Neuronal stem cell (in vitro differentiated cells): ENCODE measurements at regions not wholly inside any gene's neighbourhood (a gene's known extent, or its start where the extent isn't known, plus 50 kb on each side); places are given as distances from the start of the nearest gene placed in this dataset.

Source experiments
- DNase-seq: peaks from one replicate; pipeline ENCODE4 v3.0.0-alpha.2; 2013; ENCODE audit warnings: low spot score
- H2AFZ ChIP-seq: one replicate; pipeline ENCODE4 v1.6.1; 2013; ENCODE audit warnings: mild to moderate bottlenecking, low read length, inconsistent platforms
- H2AK5ac ChIP-seq: 2 replicates; pipeline ENCODE4 v1.6.1; 2013; ENCODE audit warnings: low read depth, mild to moderate bottlenecking, inconsistent platforms, low read length, moderate library complexity, mixed read lengths
- H2BK120ac ChIP-seq: 2 replicates; pipeline ENCODE4 v1.6.1; 2013; ENCODE audit warnings: low read depth, mild to moderate bottlenecking, inconsistent platforms, low read length, moderate library complexity, mixed read lengths
- H2BK12ac ChIP-seq: one replicate; pipeline ENCODE4 v1.6.1; 2013; ENCODE audit warnings: low read length, inconsistent platforms
- H2BK15ac ChIP-seq: 2 replicates; pipeline ENCODE4 v1.6.1; 2013; ENCODE audit warnings: mild to moderate bottlenecking, low read length, inconsistent platforms, mixed read lengths
- H2BK5ac ChIP-seq: one replicate; pipeline ENCODE4 v1.6.1; 2013; ENCODE audit warnings: inconsistent platforms, mild to moderate bottlenecking, low read length, moderate library complexity
- H3K14ac ChIP-seq: one replicate; pipeline ENCODE4 v1.6.1; 2013; ENCODE audit warnings: low read length, inconsistent platforms
- H3K18ac ChIP-seq: 2 replicates; pipeline ENCODE4 v1.6.1; 2013; ENCODE audit warnings: low read length, inconsistent platforms
- H3K23ac ChIP-seq: 2 replicates; pipeline ENCODE4 v1.6.1; 2013; ENCODE audit warnings: low read depth, mild to moderate bottlenecking, mixed read lengths, low read length, inconsistent platforms; ENCODE audit not compliant: poor library complexity
- H3K27ac ChIP-seq: replicated peaks from 3 replicates; pipeline ENCODE4 v1.5.1; 2013; ENCODE audit warnings: low read length, inconsistent platforms
- H3K27me3 ChIP-seq, 3 experiments: 2 replicates each; pipeline ENCODE4 v1.6.1; 2013; ENCODE audit warnings: low read length in 3 of 3, mild to moderate bottlenecking in 2 of 3, inconsistent platforms in 1 of 3, low read depth in 1 of 3, mixed read lengths in 1 of 3, moderate library complexity in 1 of 3; ENCODE audit not compliant: control insufficient read depth in 3 of 3, insufficient read depth in 3 of 3
- H3K36me3 ChIP-seq, 2 donors: replicated peaks in 1 of 2; 2 replicates each; pipeline ENCODE4 v1.6.1; 2013; ENCODE audit warnings: low read length in 2 of 2; ENCODE audit not compliant: control insufficient read depth in 2 of 2, insufficient read depth in 2 of 2
- H3K4ac ChIP-seq: 2 replicates; pipeline ENCODE4 v1.6.1; 2013; ENCODE audit warnings: inconsistent platforms, mild to moderate bottlenecking, low read length, moderate library complexity
- H3K4me1 ChIP-seq, 2 donors: 1 replicate in 1 of 2; 2 replicates in 1 of 2; pipeline ENCODE4 v1.6.1; 2013; ENCODE audit warnings: low read length in 2 of 2, low read depth in 1 of 2; ENCODE audit not compliant: control insufficient read depth in 2 of 2, insufficient read depth in 1 of 2
- H3K4me2 ChIP-seq: one replicate; pipeline ENCODE4 v1.6.1; 2013; ENCODE audit warnings: mild to moderate bottlenecking, low read length, inconsistent platforms; ENCODE audit not compliant: insufficient read depth, poor library complexity, severe bottlenecking
- H3K4me3 ChIP-seq, 2 donors: 2 replicates each; pipeline ENCODE4 v1.5.1; 2013; ENCODE audit warnings: low read length in 2 of 2, mild to moderate bottlenecking in 2 of 2, inconsistent platforms in 1 of 2, moderate library complexity in 1 of 2
- H3K79me1 ChIP-seq: one replicate; pipeline ENCODE4 v1.6.1; 2013; ENCODE audit warnings: low read depth, mild to moderate bottlenecking, inconsistent platforms, low read length, moderate library complexity
- H3K9ac ChIP-seq: one replicate; pipeline ENCODE4 v1.6.1; 2013; ENCODE audit warnings: mild to moderate bottlenecking, low read depth, low read length, inconsistent platforms; ENCODE audit not compliant: poor library complexity
- H3K9me3 ChIP-seq, 2 donors: replicated peaks in 1 of 2; 2 replicates each; pipeline versions ENCODE3 to v1.6.1; 2013; ENCODE audit warnings: low read length in 2 of 2, mild to moderate bottlenecking in 2 of 2, inconsistent platforms in 1 of 2, low read depth in 1 of 2, mixed read lengths in 1 of 2, moderate library complexity in 1 of 2; ENCODE audit not compliant: control insufficient read depth in 2 of 2, insufficient read depth in 1 of 2
- H4K8ac ChIP-seq: one replicate; pipeline ENCODE4 v1.6.1; 2013; ENCODE audit warnings: low read depth, mild to moderate bottlenecking, inconsistent platforms, low read length, moderate library complexity
- H4K91ac ChIP-seq: one replicate; pipeline ENCODE4 v1.6.1; 2013; ENCODE audit warnings: low read length, low read depth, mild to moderate bottlenecking, inconsistent platforms; ENCODE audit not compliant: poor library complexity
- WGBS, 2 donors: extraction: QIAGEN DNeasy Blood & Tissue Kit; methylation state at CpG; one replicate each; pipeline ENCODE4 v1.1.7; 2013; ENCODE audit warnings: missing lambda C conversion rate in 2 of 2, mixed read lengths in 1 of 2; ENCODE audit not compliant: insufficient read length in 2 of 2, insufficient replicate concordance in 1 of 2; ENCODE audit errors: extremely low coverage in 2 of 2; 5-methylcytosine and 5-hydroxymethylcytosine counted together

DNA sequence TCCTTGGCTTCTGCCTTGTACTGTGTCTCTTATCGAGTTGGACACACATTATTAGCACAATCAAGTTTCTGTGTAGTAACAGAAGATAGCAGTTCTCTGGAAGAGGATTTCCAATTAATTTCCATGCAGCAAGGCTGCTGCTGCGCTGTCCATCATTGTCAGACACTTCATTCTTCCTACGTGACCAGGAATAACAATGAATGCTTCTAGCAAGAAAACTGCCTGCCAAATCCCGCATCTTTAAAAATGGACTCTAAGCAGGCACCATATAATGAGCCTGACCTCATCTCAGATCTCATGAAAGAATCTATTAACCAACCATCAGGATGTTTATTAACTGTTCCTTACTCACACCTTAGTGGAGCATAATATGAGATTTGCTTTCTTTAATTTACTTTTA lies 1067.7 kb upstream of the FAM98A start:
- Histone ChIP-seq H3K4me1 (peaks cover 0 to 1% of the 10 kb centered on the region in 2 donors), H2BK12ac (no peak overlapping the region), H2BK120ac (no peak overlapping the region), H3K79me1 (no peaks in the 10 kb centered on the region), H3K9ac (no peak overlapping the region), H3K23ac (no peak overlapping the region), H3K36me3 (no peaks in the 10 kb centered on the region), H3K18ac (no peak overlapping the region), H3K27ac (no peak overlapping the region), H4K91ac (no peak overlapping the region), H3K4me3 (no peak overlapping the region), H2AK5ac (no peak overlapping the region), H3K4ac (no peak overlapping the region), H3K9me3 (no peaks in the 10 kb centered on the region), H3K27me3 (no peaks in the 10 kb centered on the region), H4K8ac (no peak overlapping the region), H2AFZ (no peak overlapping the region), H3K4me2 (no peak overlapping the region), H2BK5ac (no peak overlapping the region), H2BK15ac (no peak overlapping the region), H3K14ac (no peak overlapping the region)
- no CpG with 5 or more reads among the region's 4 CpGs for WGBS, 2 donors
- no peak for DNase-seq

DNA sequence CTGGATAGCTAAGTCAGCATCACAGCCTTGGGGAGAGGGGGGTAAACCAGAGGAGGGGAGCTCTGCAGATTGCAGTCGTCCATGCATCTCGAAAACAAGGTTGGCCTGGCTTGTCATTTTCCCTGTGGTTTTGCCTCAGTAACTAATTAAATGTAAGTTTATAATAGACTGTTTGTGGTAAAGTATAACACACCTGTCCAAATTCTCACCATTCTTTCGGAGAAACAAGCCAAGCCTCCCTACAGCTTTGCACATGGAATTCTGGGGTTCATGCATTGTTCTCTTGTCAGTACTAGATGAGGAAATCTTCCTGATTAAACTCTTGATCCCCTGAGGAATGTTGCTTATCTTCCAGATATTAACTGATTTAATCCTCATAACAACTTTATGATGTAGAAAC lies 1065.2 kb upstream of the FAM98A start:
- no peak overlapping the region for H2AK5ac ChIP-seq
- WGBS, 2 donors, result no CpG with 5 or more reads among the region's 3 CpGs
- H4K8ac ChIP-seq, result no peak overlapping the region
- H3K79me1 ChIP-seq, result no peaks in the 10 kb centered on the region
- H4K91ac ChIP-seq, result no peak overlapping the region
- H2BK15ac ChIP-seq, result no peak overlapping the region
- no peak overlapping the region for H2BK12ac ChIP-seq
- no peak overlapping the region for H2BK5ac ChIP-seq
- no peak overlapping the region for H3K27ac ChIP-seq
- no peak for DNase-seq
- no peak overlapping the region for H3K14ac ChIP-seq
- no peaks in the 10 kb centered on the region for H3K9me3 ChIP-seq
- H3K18ac ChIP-seq, result no peak overlapping the region
- no peak overlapping the region for H2BK120ac ChIP-seq
- H3K23ac ChIP-seq, result no peak overlapping the region
- no peaks in the 10 kb centered on the region for H3K27me3 ChIP-seq
- no peak overlapping the region for H3K4me2 ChIP-seq
- no peak overlapping the region for H3K9ac ChIP-seq
- no peaks in the 10 kb centered on the region for H3K36me3 ChIP-seq
- H3K4me1 ChIP-seq, result peaks cover 0 to 1% of the 10 kb centered on the region in 2 donors
- no peak overlapping the region for H2AFZ ChIP-seq
- no peak overlapping the region for H3K4ac ChIP-seq
- H3K4me3 ChIP-seq, result no peak overlapping the region

DNA sequence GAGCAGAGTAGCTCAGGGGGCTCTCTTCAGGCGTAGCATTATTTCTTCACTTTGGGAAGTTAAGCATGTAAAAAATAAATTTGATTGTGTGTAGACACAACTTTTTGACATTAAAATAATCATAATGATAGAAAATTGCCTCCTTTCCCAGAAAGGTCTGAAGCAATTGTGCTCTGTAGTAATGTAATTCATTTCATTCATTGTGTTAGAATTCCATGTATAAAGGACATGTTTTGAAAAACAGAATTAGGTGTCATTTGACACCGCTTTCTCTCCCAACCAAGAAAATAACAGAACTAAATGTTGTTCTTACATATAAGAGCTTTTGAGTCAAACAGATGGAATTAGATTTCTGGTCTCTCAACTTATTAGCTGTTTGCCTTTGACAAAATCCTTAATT lies 1064.2 kb upstream of the FAM98A start:
- H2AK5ac ChIP-seq, result no peak overlapping the region
- H2AFZ ChIP-seq, result no peak overlapping the region
- no peak overlapping the region for H3K9ac ChIP-seq
- no peak overlapping the region for H3K14ac ChIP-seq
- H3K4me3 ChIP-seq, result no peak overlapping the region
- no peak overlapping the region for H4K8ac ChIP-seq
- H3K27me3 ChIP-seq, result no peaks in the 10 kb centered on the region
- no peak overlapping the region for H3K23ac ChIP-seq
- H3K36me3 ChIP-seq, result no peaks in the 10 kb centered on the region
- no peak overlapping the region for H2BK5ac ChIP-seq
- no peak overlapping the region for H2BK120ac ChIP-seq
- H3K4me2 ChIP-seq, result no peak overlapping the region
- no peaks in the 10 kb centered on the region for H3K9me3 ChIP-seq
- no peak for DNase-seq
- H4K91ac ChIP-seq, result no peak overlapping the region
- H3K27ac ChIP-seq, result no peak overlapping the region
- H3K4me1 ChIP-seq, result peaks cover 0 to 1% of the 10 kb centered on the region in 2 donors
- H3K79me1 ChIP-seq, result no peaks in the 10 kb centered on the region
- no peak overlapping the region for H3K4ac ChIP-seq
- no CpG with 5 or more reads among the region's 2 CpGs for WGBS, 2 donors
- H3K18ac ChIP-seq, result no peak overlapping the region
- no peak overlapping the region for H2BK12ac ChIP-seq
- H2BK15ac ChIP-seq, result no peak overlapping the region

DNA sequence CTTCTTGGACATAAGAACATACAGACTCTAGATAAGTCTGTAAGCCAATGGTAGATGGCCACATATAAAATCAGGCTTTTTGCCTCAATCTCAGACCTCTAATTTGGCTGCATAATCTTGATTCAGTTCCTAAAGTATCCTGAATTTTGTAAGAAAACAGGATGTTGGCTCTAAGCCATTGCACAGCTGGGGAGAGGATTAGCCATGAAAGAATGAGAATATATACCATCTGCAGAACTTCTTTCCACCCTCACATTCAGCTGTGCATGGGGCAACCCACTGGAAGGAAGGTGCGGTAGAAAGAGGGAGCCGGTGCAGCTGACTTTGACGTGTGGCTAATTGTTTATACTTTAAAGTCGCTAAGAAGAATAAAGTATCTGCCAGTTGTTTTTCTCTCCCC lies 1061.6 kb upstream of the FAM98A start:
- H2BK15ac ChIP-seq, result no peak overlapping the region
- no peak overlapping the region for H3K4ac ChIP-seq
- H3K27ac ChIP-seq, result no peak overlapping the region
- H3K4me1 ChIP-seq, result peaks cover 0 to 1% of the 10 kb centered on the region in 2 donors
- no peak overlapping the region for H4K91ac ChIP-seq
- no peak overlapping the region for H3K23ac ChIP-seq
- no peak overlapping the region for H4K8ac ChIP-seq
- H3K4me2 ChIP-seq, result no peak overlapping the region
- H3K79me1 ChIP-seq, result no peaks in the 10 kb centered on the region
- no CpG with 5 or more reads among the region's 4 CpGs for WGBS, 2 donors
- H3K18ac ChIP-seq, result no peak overlapping the region
- no peak for DNase-seq
- H3K4me3 ChIP-seq, result no peak overlapping the region
- no peak overlapping the region for H2BK120ac ChIP-seq
- no peak overlapping the region for H2BK12ac ChIP-seq
- H3K9me3 ChIP-seq, result no peaks in the 10 kb centered on the region
- no peak overlapping the region for H3K14ac ChIP-seq
- H3K27me3 ChIP-seq, result no peaks in the 10 kb centered on the region
- H2AK5ac ChIP-seq, result no peak overlapping the region
- no peaks in the 10 kb centered on the region for H3K36me3 ChIP-seq
- H2AFZ ChIP-seq, result no peak overlapping the region
- no peak overlapping the region for H2BK5ac ChIP-seq
- no peak overlapping the region for H3K9ac ChIP-seq
